GM23338 (cell line): ENCODE measurements at regions not wholly inside any gene's neighbourhood (a gene's known extent, or its start where the extent isn't known, plus 50 kb on each side); places are given as distances from the start of the nearest gene placed in this dataset.

Source experiments
- ATAC-seq: fragments of 200-7000 bp; cut with Tn5 transposase; 3 replicates; pipeline ENCODE4 v1.9.1; 2020
- DNase-seq: peaks from one replicate; pipeline ENCODE4 v3.0.0-alpha.2; 2015; ENCODE audit warnings: low spot score
- H2AFZ ChIP-seq: fragments of 200-600 bp; sonication (generic); 2 replicates; pipeline ENCODE4 v1.8.0; 2016; ENCODE audit warnings: antibody characterized with exemption, mild to moderate bottlenecking, moderate library complexity
- H3F3A ChIP-seq: fragments of 200-600 bp; sonication (generic); replicated peaks from 2 replicates; pipeline ENCODE4 v1.8.0; 2017; ENCODE audit warnings: antibody characterized with exemption, mixed run types, low read depth
- H3K27ac ChIP-seq: fragments of 200-600 bp; sonication (generic); 2 replicates; pipeline ENCODE4 v1.6.1; 2016; ENCODE audit warnings: low read depth
- H3K27me3 ChIP-seq: fragments of 200-600 bp; sonication (generic); 2 replicates; pipeline ENCODE4 v1.8.0; 2016; ENCODE audit warnings: mild to moderate bottlenecking, mixed run types, moderate library complexity; ENCODE audit not compliant: insufficient read depth
- H3K36me3 ChIP-seq: fragments of 200-600 bp; sonication (generic); 2 replicates; pipeline ENCODE4 v1.8.0; 2016; ENCODE audit warnings: mild to moderate bottlenecking; ENCODE audit not compliant: insufficient read depth
- H3K4me1 ChIP-seq: fragments of 200-600 bp; sonication (generic); 2 replicates; pipeline ENCODE4 v1.8.0; 2016; ENCODE audit warnings: mild to moderate bottlenecking, moderate library complexity; ENCODE audit not compliant: insufficient read depth
- H3K4me2 ChIP-seq: fragments of 200-600 bp; sonication (generic); 2 replicates; pipeline ENCODE4 v1.7.1; 2017; ENCODE audit warnings: mixed run types
- H3K4me3 ChIP-seq: fragments of 200-600 bp; sonication (generic); 2 replicates; pipeline ENCODE4 v1.6.1; 2016; ENCODE audit warnings: mixed run types
- H3K79me2 ChIP-seq: fragments of 200-600 bp; sonication (generic); replicated peaks from 2 replicates; pipeline ENCODE4 v1.8.0; 2017; ENCODE audit warnings: mild to moderate bottlenecking; ENCODE audit not compliant: insufficient read depth
- H3K9me2 ChIP-seq: fragments of 200-600 bp; sonication (generic); 2 replicates; pipeline ENCODE4 v1.8.0; 2017; ENCODE audit not compliant: insufficient read depth
- H4K20me1 ChIP-seq: fragments of 200-600 bp; sonication (generic); replicated peaks from 2 replicates; pipeline ENCODE4 v1.8.0; 2017; ENCODE audit warnings: mild to moderate bottlenecking; ENCODE audit not compliant: insufficient read depth
- H3K27ac Mint-ChIP-seq: 2 replicates; pipeline ENCODE4 v1.8.0; 2020; ENCODE audit warnings: inconsistent platforms, mild to moderate bottlenecking, moderate library complexity, mixed read lengths
- H3K27me3 Mint-ChIP-seq: 3 replicates; pipeline ENCODE4 v1.8.0; 2022; ENCODE audit warnings: low read depth, mild to moderate bottlenecking, moderate library complexity, mixed read lengths, inconsistent platforms; ENCODE audit not compliant: insufficient read depth, poor library complexity
- H3K36me3 Mint-ChIP-seq: 3 replicates; pipeline ENCODE4 v1.8.0; 2021; ENCODE audit warnings: low read depth, mild to moderate bottlenecking, inconsistent platforms, moderate library complexity, mixed read lengths
- H3K4me1 Mint-ChIP-seq: 3 replicates; pipeline ENCODE4 v1.8.0; 2020; ENCODE audit warnings: mild to moderate bottlenecking, inconsistent platforms, mixed read lengths
- H3K4me3 Mint-ChIP-seq: 3 replicates; pipeline ENCODE4 v1.8.0; 2021; ENCODE audit warnings: moderate library complexity, mild to moderate bottlenecking, inconsistent platforms, mixed read lengths
- H3K9me3 Mint-ChIP-seq: 3 replicates; pipeline ENCODE4 v1.8.0; 2020; ENCODE audit warnings: moderate library complexity, mild to moderate bottlenecking, inconsistent platforms, mixed read lengths
- CREB1 ChIP-seq: fragments of 250-450 bp; sonication (Bioruptor Pico); IDR thresholded peaks from 2 replicates; pipeline ENCODE4 v1.5.0; 2020; ENCODE audit warnings: low read depth, mild to moderate bottlenecking, moderate library complexity
- EZH2 ChIP-seq: fragments of 200-600 bp; sonication (generic); IDR thresholded peaks from one replicate; pipeline ENCODE4 v1.8.0; 2017; ENCODE audit warnings: antibody characterized with exemption, mild to moderate bottlenecking, low read depth; ENCODE audit not compliant: unreplicated experiment
- EZH2phosphoT487 ChIP-seq: fragments of 200-600 bp; sonication (generic); IDR thresholded peaks from one replicate; pipeline ENCODE4 v1.8.1; 2018; ENCODE audit warnings: antibody characterized with exemption; ENCODE audit not compliant: unreplicated experiment
- JUNB ChIP-seq: IDR thresholded peaks from one replicate; pipeline ENCODE4 v1.6.1; 2016; ENCODE audit warnings: antibody characterized with exemption; ENCODE audit not compliant: unreplicated experiment
- NANOG ChIP-seq: IDR thresholded peaks from 2 replicates; pipeline ENCODE4 v1.6.1; 2016; ENCODE audit warnings: antibody characterized with exemption, borderline replicate concordance
- POLR2AphosphoS5 ChIP-seq: IDR thresholded peaks from 2 replicates; pipeline ENCODE4 v1.6.1; 2016; ENCODE audit warnings: antibody characterized with exemption, low read depth
- STAT1 ChIP-seq: IDR thresholded peaks from one replicate; pipeline ENCODE4 v1.6.1; 2016; ENCODE audit warnings: antibody characterized with exemption; ENCODE audit not compliant: unreplicated experiment
- ZNF114 ChIP-seq: fragments of 250-450 bp; sonication (Bioruptor Pico); IDR thresholded peaks from 2 replicates; pipeline ENCODE4 v1.5.0; 2020; ENCODE audit warnings: mild to moderate bottlenecking, moderate library complexity
- ZNF331 ChIP-seq: fragments of 250-450 bp; sonication (Bioruptor Pico); IDR thresholded peaks from 2 replicates; pipeline ENCODE4 v1.5.0; 2020; ENCODE audit warnings: low read depth, mild to moderate bottlenecking, moderate library complexity
- TF ChIP-seq, protein P1 (sequence below): IDR thresholded peaks from one replicate; pipeline ENCODE4 v1.6.1; 2018; ENCODE audit warnings: antibody characterized with exemption; ENCODE audit not compliant: unreplicated experiment
- TF ChIP-seq, protein P2 (sequence below): fragments of 250-450 bp; sonication (Bioruptor Pico); IDR thresholded peaks from 2 replicates; pipeline ENCODE4 v1.5.0; 2020; ENCODE audit warnings: mild to moderate bottlenecking, moderate library complexity
- TF ChIP-seq, protein P3 (sequence below): IDR thresholded peaks from 2 replicates; pipeline ENCODE4 v1.6.1; 2016; ENCODE audit warnings: antibody characterized with exemption

DNA sequence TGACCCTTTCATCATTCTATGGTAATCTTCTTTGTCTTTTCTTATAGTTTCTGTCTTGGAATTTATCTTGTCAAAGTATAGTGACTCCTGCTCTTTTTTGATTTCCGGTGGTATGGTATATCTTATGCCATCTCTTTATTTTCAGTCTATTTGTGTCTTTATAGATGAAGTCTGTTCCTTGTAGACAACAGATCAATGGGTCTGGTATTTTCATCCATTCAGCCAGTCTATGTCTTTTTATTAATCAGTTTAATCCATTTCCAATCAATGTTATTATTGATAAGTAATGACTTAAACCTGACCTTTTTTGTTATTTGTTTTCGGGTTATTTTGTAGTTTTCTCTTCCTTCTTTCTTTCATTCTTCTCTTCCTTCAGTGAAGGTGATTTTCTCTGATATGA, 495.9 kb upstream of the PCDH9 start (continued):
- TF ChIP-seq EZH2phosphoT487 (no peak), JUNB (no peak), CREB1 (no peak), STAT1 (no peak), POLR2AphosphoS5 (no peak), EZH2 (no peak), ZNF114 (CRISPR knock-in tag) (no peak), NANOG (no peak)

DNA sequence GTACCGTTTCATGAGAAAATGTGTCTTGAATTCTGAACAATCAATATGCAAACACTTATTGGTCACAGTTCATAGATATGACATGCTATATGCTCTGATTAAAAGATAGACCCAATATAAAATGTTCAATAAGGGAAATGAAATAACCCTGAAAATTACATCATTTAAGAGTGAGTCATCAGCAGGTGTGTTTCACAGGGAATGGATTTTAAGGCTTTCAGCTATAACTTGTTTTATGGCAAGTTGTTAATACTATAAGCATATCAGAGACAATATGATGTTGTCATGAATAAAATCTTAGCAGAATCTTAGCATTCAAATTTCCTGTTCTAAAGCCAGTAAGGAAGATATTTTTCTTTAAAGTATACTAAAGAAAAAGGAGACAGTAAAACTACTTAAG, 483.4 kb upstream of the PCDH9 start:
- no peak for TF ChIP-seq CREB1
- TF ChIP-seq NANOG, result no peak
- TF ChIP-seq, protein P1, sequence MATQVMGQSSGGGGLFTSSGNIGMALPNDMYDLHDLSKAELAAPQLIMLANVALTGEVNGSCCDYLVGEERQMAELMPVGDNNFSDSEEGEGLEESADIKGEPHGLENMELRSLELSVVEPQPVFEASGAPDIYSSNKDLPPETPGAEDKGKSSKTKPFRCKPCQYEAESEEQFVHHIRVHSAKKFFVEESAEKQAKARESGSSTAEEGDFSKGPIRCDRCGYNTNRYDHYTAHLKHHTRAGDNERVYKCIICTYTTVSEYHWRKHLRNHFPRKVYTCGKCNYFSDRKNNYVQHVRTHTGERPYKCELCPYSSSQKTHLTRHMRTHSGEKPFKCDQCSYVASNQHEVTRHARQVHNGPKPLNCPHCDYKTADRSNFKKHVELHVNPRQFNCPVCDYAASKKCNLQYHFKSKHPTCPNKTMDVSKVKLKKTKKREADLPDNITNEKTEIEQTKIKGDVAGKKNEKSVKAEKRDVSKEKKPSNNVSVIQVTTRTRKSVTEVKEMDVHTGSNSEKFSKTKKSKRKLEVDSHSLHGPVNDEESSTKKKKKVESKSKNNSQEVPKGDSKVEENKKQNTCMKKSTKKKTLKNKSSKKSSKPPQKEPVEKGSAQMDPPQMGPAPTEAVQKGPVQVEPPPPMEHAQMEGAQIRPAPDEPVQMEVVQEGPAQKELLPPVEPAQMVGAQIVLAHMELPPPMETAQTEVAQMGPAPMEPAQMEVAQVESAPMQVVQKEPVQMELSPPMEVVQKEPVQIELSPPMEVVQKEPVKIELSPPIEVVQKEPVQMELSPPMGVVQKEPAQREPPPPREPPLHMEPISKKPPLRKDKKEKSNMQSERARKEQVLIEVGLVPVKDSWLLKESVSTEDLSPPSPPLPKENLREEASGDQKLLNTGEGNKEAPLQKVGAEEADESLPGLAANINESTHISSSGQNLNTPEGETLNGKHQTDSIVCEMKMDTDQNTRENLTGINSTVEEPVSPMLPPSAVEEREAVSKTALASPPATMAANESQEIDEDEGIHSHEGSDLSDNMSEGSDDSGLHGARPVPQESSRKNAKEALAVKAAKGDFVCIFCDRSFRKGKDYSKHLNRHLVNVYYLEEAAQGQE, result no peak
- TF ChIP-seq EZH2, result no peak
- TF ChIP-seq ZNF114 (CRISPR knock-in tag), result no peak
- TF ChIP-seq POLR2AphosphoS5, result no peak
- TF ChIP-seq, protein P2, sequence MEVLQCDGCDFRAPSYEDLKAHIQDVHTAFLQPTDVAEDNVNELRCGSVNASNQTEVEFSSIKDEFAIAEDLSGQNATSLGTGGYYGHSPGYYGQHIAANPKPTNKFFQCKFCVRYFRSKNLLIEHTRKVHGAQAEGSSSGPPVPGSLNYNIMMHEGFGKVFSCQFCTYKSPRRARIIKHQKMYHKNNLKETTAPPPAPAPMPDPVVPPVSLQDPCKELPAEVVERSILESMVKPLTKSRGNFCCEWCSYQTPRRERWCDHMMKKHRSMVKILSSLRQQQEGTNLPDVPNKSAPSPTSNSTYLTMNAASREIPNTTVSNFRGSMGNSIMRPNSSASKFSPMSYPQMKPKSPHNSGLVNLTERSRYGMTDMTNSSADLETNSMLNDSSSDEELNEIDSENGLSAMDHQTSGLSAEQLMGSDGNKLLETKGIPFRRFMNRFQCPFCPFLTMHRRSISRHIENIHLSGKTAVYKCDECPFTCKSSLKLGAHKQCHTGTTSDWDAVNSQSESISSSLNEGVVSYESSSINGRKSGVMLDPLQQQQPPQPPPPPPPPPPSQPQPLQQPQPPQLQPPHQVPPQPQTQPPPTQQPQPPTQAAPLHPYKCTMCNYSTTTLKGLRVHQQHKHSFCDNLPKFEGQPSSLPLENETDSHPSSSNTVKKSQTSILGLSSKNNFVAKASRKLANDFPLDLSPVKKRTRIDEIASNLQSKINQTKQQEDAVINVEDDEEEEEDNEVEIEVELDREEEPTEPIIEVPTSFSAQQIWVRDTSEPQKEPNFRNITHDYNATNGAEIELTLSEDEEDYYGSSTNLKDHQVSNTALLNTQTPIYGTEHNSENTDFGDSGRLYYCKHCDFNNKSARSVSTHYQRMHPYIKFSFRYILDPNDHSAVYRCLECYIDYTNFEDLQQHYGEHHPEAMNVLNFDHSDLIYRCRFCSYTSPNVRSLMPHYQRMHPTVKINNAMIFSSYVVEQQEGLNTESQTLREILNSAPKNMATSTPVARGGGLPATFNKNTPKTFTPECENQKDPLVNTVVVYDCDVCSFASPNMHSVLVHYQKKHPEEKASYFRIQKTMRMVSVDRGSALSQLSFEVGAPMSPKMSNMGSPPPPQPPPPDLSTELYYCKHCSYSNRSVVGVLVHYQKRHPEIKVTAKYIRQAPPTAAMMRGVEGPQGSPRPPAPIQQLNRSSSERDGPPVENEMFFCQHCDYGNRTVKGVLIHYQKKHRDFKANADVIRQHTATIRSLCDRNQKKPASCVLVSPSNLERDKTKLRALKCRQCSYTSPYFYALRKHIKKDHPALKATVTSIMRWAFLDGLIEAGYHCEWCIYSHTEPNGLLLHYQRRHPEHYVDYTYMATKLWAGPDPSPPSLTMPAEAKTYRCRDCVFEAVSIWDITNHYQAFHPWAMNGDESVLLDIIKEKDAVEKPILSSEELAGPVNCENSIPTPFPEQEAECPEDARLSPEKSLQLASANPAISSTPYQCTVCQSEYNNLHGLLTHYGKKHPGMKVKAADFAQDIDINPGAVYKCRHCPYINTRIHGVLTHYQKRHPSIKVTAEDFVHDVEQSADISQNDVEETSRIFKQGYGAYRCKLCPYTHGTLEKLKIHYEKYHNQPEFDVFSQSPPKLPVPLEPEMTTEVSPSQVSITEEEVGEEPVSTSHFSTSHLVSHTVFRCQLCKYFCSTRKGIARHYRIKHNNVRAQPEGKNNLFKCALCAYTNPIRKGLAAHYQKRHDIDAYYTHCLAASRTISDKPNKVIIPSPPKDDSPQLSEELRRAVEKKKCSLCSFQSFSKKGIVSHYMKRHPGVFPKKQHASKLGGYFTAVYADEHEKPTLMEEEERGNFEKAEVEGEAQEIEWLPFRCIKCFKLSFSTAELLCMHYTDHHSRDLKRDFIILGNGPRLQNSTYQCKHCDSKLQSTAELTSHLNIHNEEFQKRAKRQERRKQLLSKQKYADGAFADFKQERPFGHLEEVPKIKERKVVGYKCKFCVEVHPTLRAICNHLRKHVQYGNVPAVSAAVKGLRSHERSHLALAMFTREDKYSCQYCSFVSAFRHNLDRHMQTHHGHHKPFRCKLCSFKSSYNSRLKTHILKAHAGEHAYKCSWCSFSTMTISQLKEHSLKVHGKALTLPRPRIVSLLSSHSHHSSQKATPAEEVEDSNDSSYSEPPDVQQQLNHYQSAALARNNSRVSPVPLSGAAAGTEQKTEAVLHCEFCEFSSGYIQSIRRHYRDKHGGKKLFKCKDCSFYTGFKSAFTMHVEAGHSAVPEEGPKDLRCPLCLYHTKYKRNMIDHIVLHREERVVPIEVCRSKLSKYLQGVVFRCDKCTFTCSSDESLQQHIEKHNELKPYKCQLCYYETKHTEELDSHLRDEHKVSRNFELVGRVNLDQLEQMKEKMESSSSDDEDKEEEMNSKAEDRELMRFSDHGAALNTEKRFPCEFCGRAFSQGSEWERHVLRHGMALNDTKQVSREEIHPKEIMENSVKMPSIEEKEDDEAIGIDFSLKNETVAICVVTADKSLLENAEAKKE, result no peak
- TF ChIP-seq, protein P3, sequence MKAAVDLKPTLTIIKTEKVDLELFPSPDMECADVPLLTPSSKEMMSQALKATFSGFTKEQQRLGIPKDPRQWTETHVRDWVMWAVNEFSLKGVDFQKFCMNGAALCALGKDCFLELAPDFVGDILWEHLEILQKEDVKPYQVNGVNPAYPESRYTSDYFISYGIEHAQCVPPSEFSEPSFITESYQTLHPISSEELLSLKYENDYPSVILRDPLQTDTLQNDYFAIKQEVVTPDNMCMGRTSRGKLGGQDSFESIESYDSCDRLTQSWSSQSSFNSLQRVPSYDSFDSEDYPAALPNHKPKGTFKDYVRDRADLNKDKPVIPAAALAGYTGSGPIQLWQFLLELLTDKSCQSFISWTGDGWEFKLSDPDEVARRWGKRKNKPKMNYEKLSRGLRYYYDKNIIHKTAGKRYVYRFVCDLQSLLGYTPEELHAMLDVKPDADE, result no peak
- TF ChIP-seq EZH2phosphoT487, result no peak
- no peak for TF ChIP-seq ZNF331 (CRISPR knock-in tag)
- TF ChIP-seq STAT1, result no peak
- no peak for TF ChIP-seq JUNB
- no peaks in the 10 kb centered on the region for H3F3A ChIP-seq
- H4K20me1 ChIP-seq, result no peaks in the 10 kb centered on the region
- H3K4me2 ChIP-seq, result no peak overlapping the region
- H2AFZ ChIP-seq, result no peak overlapping the region
- ATAC-seq (no peak), DNase-seq (no peak)
- H3K79me2 ChIP-seq, result no peaks in the 10 kb centered on the region
- H3K4me3 ChIP-seq, result no peak overlapping the region
- H3K9me3 Mint-ChIP-seq, result no peaks in the 10 kb centered on the region
- no peak overlapping the region for H3K27ac Mint-ChIP-seq
- no peaks in the 10 kb centered on the region for H3K4me1 ChIP-seq
- H3K27me3 ChIP-seq, result no peaks in the 10 kb centered on the region
- H3K36me3 Mint-ChIP-seq, result no peaks in the 10 kb centered on the region
- H3K9me2 ChIP-seq, result no peaks in the 10 kb centered on the region; the same call in 1 of the 2 replicates
- no peaks in the 10 kb centered on the region for H3K27me3 Mint-ChIP-seq
- H3K36me3 ChIP-seq, result no peaks in the 10 kb centered on the region
- H3K4me3 Mint-ChIP-seq, result no peak overlapping the region
- H3K4me1 Mint-ChIP-seq, result peaks cover 3% of the 10 kb centered on the region; the same call in 2 of the 3 replicates
- H3K27ac ChIP-seq, result no peak overlapping the region
